ENCODE measurements at regions not wholly inside any gene's neighbourhood (a gene's known extent, or its start where the extent isn't known, plus 50 kb on each side); places are given as distances from the start of the nearest gene placed in this dataset.

GRCh38 chr18:25883091-25883490 is 207.3 kb downstream of the SS18 start:
- Histone ChIP-seq H3K4me3 (ENCODE audit: low read depth, low read length) (no peak overlapping the region), H3K36me3 (ENCODE audit: control insufficient read depth, insufficient read depth, low read length) (no peaks in the 10 kb centered on the region), H3K27me3 (ENCODE audit: control insufficient read depth, insufficient read depth, low read length) (no peaks in the 10 kb centered on the region)
- DNase-seq (ENCODE audit: low read depth): no peak
- no peak for TF ChIP-seq CTCF (IDR thresholded peaks at IDR 0.05; ENCODE audit: insufficient read depth, low read length, severe bottlenecking)
- no peak for FAIRE-seq

- no peaks in the 10 kb centered on the region for H3K36me3 ChIP-seq (ENCODE audit: control insufficient read depth, insufficient read depth, low read length)
- no peak for DNase-seq (ENCODE audit: low read depth)
- no peak for FAIRE-seq
- no peak overlapping the region for H3K4me3 ChIP-seq (ENCODE audit: low read depth, low read length)
- no peak for TF ChIP-seq CTCF (IDR thresholded peaks at IDR 0.05; ENCODE audit: insufficient read depth, low read length, severe bottlenecking)
- H3K27me3 ChIP-seq (ENCODE audit: control insufficient read depth, insufficient read depth, low read length): no peaks in the 10 kb centered on the region
These were observed 209.3 kb downstream of the SS18 start for GRCh38 chr18:25881149-25881548.

- H3K36me3 ChIP-seq (ENCODE audit: control insufficient read depth, insufficient read depth, low read length): no peaks in the 10 kb centered on the region
- FAIRE-seq (no peak), DNase-seq (ENCODE audit: low read depth) (no peak)
- TF ChIP-seq CTCF (IDR thresholded peaks at IDR 0.05; ENCODE audit: insufficient read depth, low read length, severe bottlenecking): no peak
- H3K27me3 ChIP-seq (ENCODE audit: control insufficient read depth, insufficient read depth, low read length): no peaks in the 10 kb centered on the region
- no peak overlapping the region for H3K4me3 ChIP-seq (ENCODE audit: low read depth, low read length)
These were observed 210.0 kb downstream of the SS18 start for GRCh38 chr18:25880441-25880840.

GRCh38 chr18:25876330-25876948 is 214.0 kb downstream of the SS18 start:
- Histone ChIP-seq H3K27me3 (ENCODE audit: control insufficient read depth, insufficient read depth, low read length) (no peaks in the 10 kb centered on the region), H3K36me3 (ENCODE audit: control insufficient read depth, insufficient read depth, low read length) (no peaks in the 10 kb centered on the region), H3K4me3 (ENCODE audit: low read depth, low read length) (no peak overlapping the region)
- DNase-seq (ENCODE audit: low read depth): no peak
- no peak for TF ChIP-seq CTCF (IDR thresholded peaks at IDR 0.05; ENCODE audit: insufficient read depth, low read length, severe bottlenecking)
- FAIRE-seq: no peak

GRCh38 chr18:25875551-25876240 is 214.7 kb downstream of the SS18 start:
- H3K27me3 ChIP-seq (ENCODE audit: control insufficient read depth, insufficient read depth, low read length): no peaks in the 10 kb centered on the region
- DNase-seq (ENCODE audit: low read depth): no peak

More at GRCh38 chr18:25875551-25876240, 214.7 kb downstream of the SS18 start:
- TF ChIP-seq CTCF (IDR thresholded peaks at IDR 0.05; ENCODE audit: insufficient read depth, low read length, severe bottlenecking): no peak
- FAIRE-seq: no peak
- H3K36me3 ChIP-seq (ENCODE audit: control insufficient read depth, insufficient read depth, low read length): no peaks in the 10 kb centered on the region
- no peak overlapping the region for H3K4me3 ChIP-seq (ENCODE audit: low read depth, low read length)

All from bronchial epithelial cell (primary cell).